ENCODE measurements at regions not wholly inside any gene's neighbourhood (a gene's known extent, or its start where the extent isn't known, plus 50 kb on each side); places are given as distances from the start of the nearest gene placed in this dataset.
"Not testable (repeated sequence)": the region's sequence is repeated elsewhere in the genome, so short reads cannot be mapped to it uniquely, and the experiment has no call there.

GRCh38 chr2:167793725-167794124 is 453.7 kb downstream of the STK39 start:
- no peak for DNase-seq (ENCODE audit: low read depth in 2 of 2)

GRCh38 chr2:167792126-167792525 is 455.3 kb downstream of the STK39 start:
- DNase-seq (ENCODE audit: low read depth in 2 of 2) = no peak

DNA sequence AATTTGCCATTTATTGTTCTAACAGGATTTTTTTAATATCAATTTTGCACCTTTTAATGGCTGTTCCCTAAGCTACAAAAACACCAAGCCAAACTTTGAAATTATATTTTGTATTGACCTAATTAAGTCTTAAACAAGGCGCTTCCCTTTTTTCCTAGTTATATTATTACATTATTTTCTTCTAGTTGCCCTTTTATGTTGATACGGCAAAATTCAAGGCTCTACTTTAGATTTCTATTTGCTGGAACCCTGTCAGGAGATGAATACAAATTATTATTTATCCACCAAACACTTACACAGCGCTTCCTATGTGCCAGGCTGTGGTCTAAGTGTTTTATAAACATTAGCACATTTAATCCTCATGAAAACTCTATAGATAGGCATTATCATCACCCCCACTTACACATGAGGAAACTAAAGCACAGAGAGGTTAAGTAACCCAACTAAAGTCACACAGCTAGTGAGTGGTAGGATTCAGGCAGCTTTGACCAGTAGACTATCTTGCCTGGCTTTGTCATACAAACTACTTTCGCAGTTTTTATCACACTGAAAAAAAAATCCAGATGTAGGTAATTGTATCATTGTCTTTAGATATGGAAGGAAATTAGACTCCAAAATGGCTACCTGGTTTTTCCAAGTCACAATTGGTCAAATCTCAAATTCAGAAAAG is 456.5 kb downstream of the STK39 start:
- no peak for DNase-seq (ENCODE audit: low read depth in 2 of 2)

DNA sequence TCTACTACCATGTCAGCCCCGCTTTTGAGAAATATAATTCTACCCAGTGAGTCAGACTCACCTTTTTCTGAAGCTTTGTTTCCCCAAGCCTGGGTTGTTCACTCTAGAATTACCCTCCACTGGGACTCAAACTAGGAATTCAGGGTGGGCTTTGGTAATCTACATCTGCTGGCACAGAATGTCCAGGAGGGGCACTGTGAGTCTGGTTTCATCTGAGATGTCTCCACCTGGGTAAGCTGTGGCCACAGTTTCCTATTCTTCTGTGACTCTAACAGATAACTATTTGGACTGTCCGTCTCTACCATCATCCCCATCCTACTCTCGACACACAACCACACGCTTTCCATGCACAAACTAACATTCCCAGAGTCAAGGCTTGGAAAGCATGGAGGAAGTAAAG is 457.2 kb downstream of the STK39 start:
- DNase-seq (ENCODE audit: low read depth in 2 of 2) = no peak

DNA sequence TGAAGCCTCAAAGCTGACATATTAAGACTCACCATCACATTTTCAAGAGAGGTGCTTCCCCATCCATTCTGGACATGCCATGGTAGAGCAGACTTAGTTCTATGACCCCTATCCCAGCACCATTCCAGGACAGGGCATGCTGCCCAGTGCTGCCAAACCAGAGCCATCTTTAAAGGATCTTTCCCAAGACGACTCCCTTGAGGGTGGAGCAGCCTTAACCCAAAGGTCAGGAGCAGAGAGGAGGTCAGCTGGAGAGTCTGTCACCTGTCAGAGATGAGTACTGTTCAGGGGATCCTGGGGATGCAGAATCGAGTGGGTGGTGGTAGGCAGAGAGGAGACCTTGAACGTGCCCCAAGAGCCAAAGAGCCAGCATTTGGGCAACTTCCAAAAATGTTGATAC is 459.8 kb downstream of the STK39 start:
- DNase-seq (ENCODE audit: low read depth in 2 of 2) = no peak

- no peak for DNase-seq (ENCODE audit: low read depth in 2 of 2)
Observed at GRCh38 chr2:167787021-167787420, 460.4 kb downstream of the STK39 start.

- DNase-seq (ENCODE audit: low read depth in 2 of 2) = no peak
Observed at GRCh38 chr2:167785606-167786216, 461.7 kb downstream of the STK39 start.

- DNase-seq (ENCODE audit: low read depth in 2 of 2) = no peak
Observed at GRCh38 chr2:167784084-167784425, 463.3 kb downstream of the STK39 start.

DNA sequence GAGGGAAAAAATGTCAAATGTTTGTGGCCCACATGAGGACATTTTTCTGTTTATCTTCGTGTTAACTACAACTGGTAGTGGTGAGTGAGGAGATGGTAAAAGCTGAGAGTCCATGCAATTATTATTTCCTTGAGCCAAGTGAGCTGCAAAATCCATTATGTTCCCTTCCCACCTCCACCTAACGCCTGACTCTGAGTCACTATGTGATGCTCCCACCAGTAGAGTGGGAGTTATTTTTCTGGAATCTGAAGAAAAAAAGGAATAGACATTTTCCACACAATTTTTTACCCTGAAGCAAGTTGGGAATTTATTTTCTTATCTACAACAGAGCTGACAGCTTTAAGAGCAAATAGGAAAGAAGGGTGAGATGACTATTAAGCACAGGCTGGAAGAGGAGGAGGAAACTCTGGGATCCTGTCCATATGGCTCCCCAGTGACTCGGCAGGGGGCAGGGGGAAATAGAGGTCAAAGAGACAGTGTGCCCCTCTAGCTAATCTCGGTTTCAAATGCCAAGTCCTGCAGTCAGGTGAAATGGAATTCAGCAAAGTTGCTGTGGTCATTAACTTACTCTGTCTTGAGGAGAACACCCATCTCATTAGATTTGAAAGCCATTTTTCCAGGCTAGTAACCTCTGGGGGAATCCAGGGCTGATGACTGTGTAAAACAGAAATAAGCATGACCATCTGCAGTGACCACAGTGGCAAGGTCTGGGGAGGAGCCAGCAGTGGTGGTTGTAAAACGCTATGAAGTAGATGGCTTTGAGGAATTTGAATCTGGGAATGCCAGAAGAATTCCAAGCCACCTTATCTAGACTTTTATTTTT is 463.9 kb downstream of the STK39 start:
- no peak for DNase-seq (ENCODE audit: low read depth in 2 of 2)

GRCh38 chr2:167781629-167782028 is 465.8 kb downstream of the STK39 start:
- DNase-seq (ENCODE audit: low read depth in 2 of 2) = not testable (repeated sequence)

GRCh38 chr2:167776359-167776758 is 471.0 kb downstream of the STK39 start:
- DNase-seq (ENCODE audit: low read depth in 2 of 2) = no peak

GRCh38 chr2:167771628-167772027 is 475.8 kb downstream of the STK39 start:
- DNase-seq (ENCODE audit: low read depth in 2 of 2) = no peak

- DNase-seq (ENCODE audit: low read depth in 2 of 2) = no peak
Observed at GRCh38 chr2:167769020-167769419, 478.4 kb downstream of the STK39 start.

GRCh38 chr2:167767830-167768229 is 479.6 kb downstream of the STK39 start:
- no peak for DNase-seq (ENCODE audit: low read depth in 2 of 2)

- DNase-seq (ENCODE audit: low read depth in 2 of 2) = no peak
Observed at GRCh38 chr2:167764772-167765341, 482.5 kb downstream of the STK39 start.

- no peak for DNase-seq (ENCODE audit: low read depth in 2 of 2)
Observed at GRCh38 chr2:167761465-167762136, 485.8 kb downstream of the STK39 start.

- no peak for DNase-seq (ENCODE audit: low read depth in 2 of 2)
Observed at GRCh38 chr2:167759531-167759930, 487.9 kb downstream of the STK39 start.

GRCh38 chr2:167758292-167758691 is 489.1 kb downstream of the STK39 start:
- no peak for DNase-seq (ENCODE audit: low read depth in 2 of 2)

- DNase-seq (ENCODE audit: low read depth in 2 of 2) = no peak
Observed at GRCh38 chr2:167756446-167756845, 490.9 kb downstream of the STK39 start.

DNA sequence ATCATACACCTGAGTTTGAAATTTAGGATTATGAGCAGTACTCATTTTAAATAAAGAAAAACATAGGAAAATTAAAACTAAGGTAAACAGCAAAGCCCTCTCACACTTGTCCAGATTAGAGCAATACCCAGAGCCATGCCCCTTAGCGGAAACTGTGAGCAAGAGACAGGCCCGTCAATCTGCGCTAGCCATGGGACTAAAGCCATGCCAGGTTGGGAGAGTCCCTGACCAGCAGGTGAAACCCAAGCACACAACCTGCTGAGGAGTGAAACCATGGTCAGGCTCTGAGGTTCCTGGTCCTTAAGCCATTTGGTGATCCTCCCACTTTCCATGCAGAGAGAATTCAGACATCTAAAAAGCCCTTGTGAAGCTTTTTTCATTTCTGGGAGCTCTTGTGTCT is 494.3 kb downstream of the STK39 start:
- DNase-seq (ENCODE audit: low read depth in 2 of 2) = no peak

- DNase-seq (ENCODE audit: low read depth in 2 of 2) = no peak
Observed at GRCh38 chr2:167752734-167753133, 494.7 kb downstream of the STK39 start.

GRCh38 chr2:167750675-167751074 is 496.7 kb downstream of the STK39 start:
- DNase-seq (ENCODE audit: low read depth in 2 of 2) = no peak

Measured in fibroblast of skin of left quadriceps (primary cell).